H9 (cell line): ENCODE measurements at regions not wholly inside any gene's neighbourhood (a gene's known extent, or its start where the extent isn't known, plus 50 kb on each side); places are given as distances from the start of the nearest gene placed in this dataset.

ENCODE experiments used
- DNase-seq: peaks from one replicate; pipeline ENCODE4 v3.0.0-alpha.2; 2017
- H2AFZ ChIP-seq: one replicate; pipeline ENCODE4 v1.6.1; 2013; ENCODE audit warnings: mild to moderate bottlenecking, low read length, control low read depth, moderate library complexity
- H2AK5ac ChIP-seq: 2 replicates; pipeline ENCODE4 v1.6.1; 2013; ENCODE audit warnings: low read length, control low read depth, mixed read lengths; ENCODE audit not compliant: insufficient read length
- H2BK120ac ChIP-seq: one replicate; pipeline ENCODE4 v1.6.1; 2013; ENCODE audit warnings: low read depth, mild to moderate bottlenecking, low read length, control low read depth, inconsistent platforms; ENCODE audit not compliant: poor library complexity, severe bottlenecking
- H2BK12ac ChIP-seq: 2 replicates; pipeline ENCODE4 v1.6.1; 2013; ENCODE audit warnings: low read length, control low read depth, mixed read lengths, low read depth; ENCODE audit not compliant: insufficient read length
- H2BK15ac ChIP-seq: 2 replicates; pipeline ENCODE4 v1.6.1; 2013; ENCODE audit warnings: low read depth, low read length, control low read depth
- H2BK20ac ChIP-seq: one replicate; pipeline ENCODE4 v1.6.1; 2013; ENCODE audit warnings: low read depth, mild to moderate bottlenecking, low read length, control low read depth, inconsistent platforms; ENCODE audit not compliant: poor library complexity, severe bottlenecking
- H2BK5ac ChIP-seq: 2 replicates; pipeline ENCODE4 v1.6.1; 2013; ENCODE audit warnings: low read length, control low read depth, mixed read lengths; ENCODE audit not compliant: insufficient read length
- H3K14ac ChIP-seq: 2 replicates; pipeline ENCODE4 v1.6.1; 2013; ENCODE audit warnings: low read length, control low read depth; ENCODE audit not compliant: insufficient read depth
- H3K18ac ChIP-seq: 2 replicates; pipeline ENCODE4 v1.6.1; 2013; ENCODE audit warnings: low read depth, mild to moderate bottlenecking, mixed read lengths, low read length, control low read depth; ENCODE audit not compliant: insufficient read length
- H3K23ac ChIP-seq: 2 replicates; pipeline ENCODE4 v1.6.1; 2013; ENCODE audit warnings: low read length, control low read depth, mixed read lengths, low read depth; ENCODE audit not compliant: insufficient read length
- H3K23me2 ChIP-seq: 2 replicates; pipeline ENCODE4 v1.6.1; 2013; ENCODE audit warnings: low read depth, mild to moderate bottlenecking, mixed read lengths, low read length, control low read depth; ENCODE audit not compliant: insufficient read length, poor library complexity, severe bottlenecking
- H3K27ac ChIP-seq: 2 replicates; pipeline ENCODE4 v1.5.1; 2013; ENCODE audit warnings: low read length, control low read depth, mixed read lengths, low read depth; ENCODE audit not compliant: insufficient read length
- H3K27me3 ChIP-seq: 2 replicates; pipeline ENCODE4 v1.6.1; 2013; ENCODE audit warnings: low read length, control low read depth, inconsistent platforms; ENCODE audit not compliant: insufficient read depth
- H3K4ac ChIP-seq: 2 replicates; pipeline ENCODE4 v1.6.1; 2013; ENCODE audit warnings: low read depth, mild to moderate bottlenecking, control low read depth, inconsistent platforms, low read length, moderate library complexity
- H3K4me1 ChIP-seq: 2 replicates; pipeline ENCODE4 v1.6.1; 2013; ENCODE audit warnings: low read length, control low read depth, inconsistent platforms; ENCODE audit not compliant: insufficient read depth
- H3K4me2 ChIP-seq: 2 replicates; pipeline ENCODE4 v1.6.1; 2013; ENCODE audit warnings: low read length, control low read depth, mixed read lengths; ENCODE audit not compliant: insufficient read length, insufficient read depth
- H3K56ac ChIP-seq: 2 replicates; pipeline ENCODE4 v1.6.1; 2013; ENCODE audit warnings: low read depth, mild to moderate bottlenecking, mixed read lengths, low read length, control low read depth; ENCODE audit not compliant: insufficient read length
- H3K79me1 ChIP-seq: 2 replicates; pipeline ENCODE4 v1.6.1; 2013; ENCODE audit warnings: low read depth, mild to moderate bottlenecking, moderate library complexity, low read length, control low read depth, inconsistent platforms; ENCODE audit not compliant: insufficient read depth, poor library complexity, severe bottlenecking
- H3K79me2 ChIP-seq: 2 replicates; pipeline ENCODE4 v1.6.1; 2013; ENCODE audit warnings: low read length, control low read depth, inconsistent platforms; ENCODE audit not compliant: insufficient read depth
- H3K9ac ChIP-seq: 2 replicates; pipeline ENCODE4 v1.6.1; 2013; ENCODE audit warnings: low read length, control low read depth, mixed read lengths; ENCODE audit not compliant: insufficient read length; ENCODE audit errors: extremely low read depth
- H3K9me3 ChIP-seq: one replicate; pipeline ENCODE4 v1.6.1; 2013; ENCODE audit warnings: low read depth, low read length, inconsistent platforms; ENCODE audit not compliant: control insufficient read depth
- H3T11ph ChIP-seq: one replicate; pipeline ENCODE4 v1.6.1; 2013; ENCODE audit warnings: mild to moderate bottlenecking, low read length, control low read depth, inconsistent platforms
- H4K20me1 ChIP-seq: one replicate; pipeline ENCODE4 v1.6.1; 2013; ENCODE audit not compliant: control insufficient read depth, insufficient read length, insufficient read depth
- H4K5ac ChIP-seq: 2 replicates; pipeline ENCODE4 v1.6.1; 2013; ENCODE audit warnings: low read depth, mild to moderate bottlenecking, mixed read lengths, low read length, control low read depth; ENCODE audit not compliant: insufficient read length
- H4K8ac ChIP-seq: replicated peaks from 2 replicates; pipeline ENCODE4 v1.6.1; 2013; ENCODE audit warnings: low read length, control low read depth, mixed read lengths, low read depth; ENCODE audit not compliant: insufficient read length
- H4K91ac ChIP-seq: 2 replicates; pipeline ENCODE4 v1.6.1; 2013; ENCODE audit warnings: low read depth, mild to moderate bottlenecking, moderate library complexity, mixed read lengths, low read length, control low read depth; ENCODE audit not compliant: insufficient read length
- H3K27ac Mint-ChIP-seq, 3 experiments: 2 replicates in 2 of 3; 3 replicates in 1 of 3; pipeline ENCODE4 v1.8.0; 2020 to 2021; ENCODE audit warnings: mixed read lengths in 3 of 3, mild to moderate bottlenecking in 1 of 3, moderate library complexity in 1 of 3
- H3K27me3 Mint-ChIP-seq: 2 replicates; pipeline ENCODE4 v1.8.0; 2021; ENCODE audit warnings: low read depth, mild to moderate bottlenecking, moderate library complexity, mixed read lengths
- H3K36me3 Mint-ChIP-seq, 3 experiments: 2 replicates in 2 of 3; 3 replicates in 1 of 3; pipeline ENCODE4 v1.8.0; 2020 to 2021; ENCODE audit warnings: low read depth in 3 of 3, mixed read lengths in 3 of 3; ENCODE audit not compliant: insufficient read depth in 1 of 3
- H3K4me1 Mint-ChIP-seq, 2 experiments: 2 replicates each; pipeline ENCODE4 v1.8.0; 2020; ENCODE audit warnings: mixed read lengths in 2 of 2
- H3K4me3 Mint-ChIP-seq, 2 experiments: 2 replicates in 1 of 2; 3 replicates in 1 of 2; pipeline ENCODE4 v1.8.0; 2020 to 2021; ENCODE audit warnings: mild to moderate bottlenecking in 2 of 2, mixed read lengths in 2 of 2, moderate library complexity in 1 of 2
- H3K9me3 Mint-ChIP-seq, 2 experiments: 2 replicates in 1 of 2; 3 replicates in 1 of 2; pipeline ENCODE4 v1.8.0; 2020; ENCODE audit warnings: mild to moderate bottlenecking in 2 of 2, mixed read lengths in 2 of 2, moderate library complexity in 1 of 2
- WGBS: extraction: QIAGEN DNeasy Blood & Tissue Kit; methylation state at CpG from one replicate; pipeline ENCODE4 v1.1.7; 2013; ENCODE audit warnings: missing lambda C conversion rate, low lambda C conversion rate, mixed read lengths; ENCODE audit not compliant: insufficient read length; ENCODE audit errors: extremely low coverage; 5-methylcytosine and 5-hydroxymethylcytosine counted together
- TF ChIP-seq, protein P1 (sequence below): fragments of 200-600 bp; sonication (generic); conservative IDR thresholded peaks from 3 replicates; pipeline ENCODE4 v1.8.0; 2021; ENCODE audit warnings: antibody characterized with exemption, mild to moderate bottlenecking

DNA sequence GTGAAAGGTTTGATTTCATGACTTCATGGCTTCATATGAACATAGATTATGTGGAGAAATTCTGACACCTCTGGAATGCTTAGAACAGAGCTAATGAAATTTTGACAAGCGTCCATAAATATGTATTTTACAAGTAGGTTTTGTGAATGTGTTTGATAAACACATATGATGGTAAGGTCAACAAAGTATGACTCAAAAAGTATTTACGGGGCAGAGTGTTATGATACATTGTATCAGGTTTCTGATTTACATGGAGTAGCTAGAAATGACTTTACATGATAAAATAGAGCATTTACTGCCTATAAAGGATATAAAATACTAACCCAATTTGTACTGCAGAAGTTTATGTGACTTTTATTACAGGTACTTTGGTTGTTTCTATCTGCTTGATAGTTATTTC, 206.3 kb downstream of the MDFIC start:
- H4K20me1 ChIP-seq: no peaks in the 10 kb centered on the region
- H3K27ac ChIP-seq: no peak overlapping the region
- H3K9ac ChIP-seq: no peak overlapping the region
- Mint-ChIP-seq H3K27ac (no peak overlapping the region), H3K9me3 (no peaks in the 10 kb centered on the region), H3K27me3 (no peaks in the 10 kb centered on the region), H3K4me3 (no peak overlapping the region), H3K36me3 (no peaks in the 10 kb centered on the region), H3K4me1 (no peaks in the 10 kb centered on the region)
- H3K23ac ChIP-seq: no peak overlapping the region
- no peaks in the 10 kb centered on the region for H3K4me1 ChIP-seq
- H2AK5ac ChIP-seq: no peak overlapping the region
- no peaks in the 10 kb centered on the region for H3K9me3 ChIP-seq
- no peak overlapping the region for H2AFZ ChIP-seq
- no peak overlapping the region for H3K4me2 ChIP-seq
- no peak overlapping the region for H2BK5ac ChIP-seq
- H3T11ph ChIP-seq: no peak overlapping the region
- H2BK12ac ChIP-seq: no peak overlapping the region
- TF ChIP-seq, protein P1, sequence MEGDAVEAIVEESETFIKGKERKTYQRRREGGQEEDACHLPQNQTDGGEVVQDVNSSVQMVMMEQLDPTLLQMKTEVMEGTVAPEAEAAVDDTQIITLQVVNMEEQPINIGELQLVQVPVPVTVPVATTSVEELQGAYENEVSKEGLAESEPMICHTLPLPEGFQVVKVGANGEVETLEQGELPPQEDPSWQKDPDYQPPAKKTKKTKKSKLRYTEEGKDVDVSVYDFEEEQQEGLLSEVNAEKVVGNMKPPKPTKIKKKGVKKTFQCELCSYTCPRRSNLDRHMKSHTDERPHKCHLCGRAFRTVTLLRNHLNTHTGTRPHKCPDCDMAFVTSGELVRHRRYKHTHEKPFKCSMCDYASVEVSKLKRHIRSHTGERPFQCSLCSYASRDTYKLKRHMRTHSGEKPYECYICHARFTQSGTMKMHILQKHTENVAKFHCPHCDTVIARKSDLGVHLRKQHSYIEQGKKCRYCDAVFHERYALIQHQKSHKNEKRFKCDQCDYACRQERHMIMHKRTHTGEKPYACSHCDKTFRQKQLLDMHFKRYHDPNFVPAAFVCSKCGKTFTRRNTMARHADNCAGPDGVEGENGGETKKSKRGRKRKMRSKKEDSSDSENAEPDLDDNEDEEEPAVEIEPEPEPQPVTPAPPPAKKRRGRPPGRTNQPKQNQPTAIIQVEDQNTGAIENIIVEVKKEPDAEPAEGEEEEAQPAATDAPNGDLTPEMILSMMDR: no peak
- no peak overlapping the region for H4K91ac ChIP-seq
- H3K14ac ChIP-seq: no peak overlapping the region
- H3K79me2 ChIP-seq: no peaks in the 10 kb centered on the region
- no peak overlapping the region for H3K18ac ChIP-seq
- H2BK120ac ChIP-seq: no peak overlapping the region
- no peak overlapping the region for H3K4ac ChIP-seq
- no peak overlapping the region for H2BK15ac ChIP-seq
- no peak overlapping the region for H3K56ac ChIP-seq
- no peak overlapping the region for H4K5ac ChIP-seq
- H3K23me2 ChIP-seq: no peaks in the 10 kb centered on the region
- no CpG with 5 or more reads among the region's 2 CpGs for WGBS
- H2BK20ac ChIP-seq: no peak overlapping the region
- DNase-seq: no peak
- H3K27me3 ChIP-seq: no peaks in the 10 kb centered on the region
- H4K8ac ChIP-seq: no peak overlapping the region
- H3K79me1 ChIP-seq: no peaks in the 10 kb centered on the region
